HCT116 (cell line): ENCODE measurements at regions not wholly inside any gene's neighbourhood (a gene's known extent, or its start where the extent isn't known, plus 50 kb on each side); places are given as distances from the start of the nearest gene placed in this dataset.

ENCODE experiments used
- EZH2 ChIP-seq: fragments of 200-600 bp; sonication (generic); IDR thresholded peaks from 2 replicates; pipeline ENCODE4 v1.6.1; 2017; ENCODE audit warnings: antibody characterized with exemption, mixed run types
- EZH2phosphoT487 ChIP-seq: fragments of 200-600 bp; IDR thresholded peaks from 2 replicates; pipeline ENCODE4 v1.6.1; 2018; ENCODE audit warnings: antibody characterized with exemption, borderline replicate concordance
- FOSL1 ChIP-seq: IDR thresholded peaks from 2 replicates; pipeline ENCODE4 v1.6.1; 2012; ENCODE audit warnings: low read depth
- JUND ChIP-seq: IDR thresholded peaks from 2 replicates; pipeline ENCODE4 v1.6.1; 2012
- POLR2A ChIP-seq: IDR thresholded peaks from 2 replicates; pipeline ENCODE4 v1.7.0; 2011; ENCODE audit warnings: borderline replicate concordance; ENCODE audit not compliant: insufficient read depth, insufficient read length; ENCODE audit errors: extremely low read depth
- POLR2AphosphoS5 ChIP-seq: IDR thresholded peaks from 2 replicates; pipeline ENCODE4 v1.6.1; 2011; ENCODE audit warnings: mild to moderate bottlenecking, low read depth, low read length, moderate library complexity
- RAD21 ChIP-seq: IDR thresholded peaks from 2 replicates; pipeline ENCODE4 v1.6.1; 2012; ENCODE audit warnings: low read depth, mild to moderate bottlenecking
- TCF7L2 ChIP-seq: IDR thresholded peaks from 2 replicates; pipeline ENCODE4 v1.7.0; 2011; ENCODE audit warnings: borderline replicate concordance, inconsistent platforms; ENCODE audit not compliant: insufficient read depth, insufficient read length; ENCODE audit errors: extremely low read depth
- YY1 ChIP-seq: IDR thresholded peaks from 2 replicates; pipeline ENCODE4 v1.6.1; 2011; ENCODE audit warnings: low read length, low read depth, moderate library complexity, mild to moderate bottlenecking; ENCODE audit not compliant: insufficient replicate concordance; ENCODE audit errors: extremely low read depth
- ZFX ChIP-seq: fragments of 450-650 bp; IDR thresholded peaks from 2 replicates; pipeline ENCODE4 v1.6.1; 2017
- ZNF274 ChIP-seq: fragments of 200-500 bp; sonication (Bioruptor generic); IDR thresholded peaks from 2 replicates; pipeline ENCODE4 v1.6.1; 2014; ENCODE audit warnings: mild to moderate bottlenecking, low read depth, low read length, inconsistent platforms
- TF ChIP-seq, protein P1 (sequence below), 3 experiments: fragments of 200-600 bp in 1 of 3; sonication (generic) in 1 of 3; IDR thresholded peaks in 2 of 3; conservative IDR thresholded peaks in 1 of 3; 2 replicates each; pipeline ENCODE4 v1.5.1; 2012 to 2017; ENCODE audit warnings: low read depth in 2 of 3, low read length in 2 of 3, antibody characterized with exemption in 1 of 3, borderline replicate concordance in 1 of 3, control low read depth in 1 of 3, mild to moderate bottlenecking in 1 of 3, mixed read lengths in 1 of 3, mixed run types in 1 of 3, moderate library complexity in 1 of 3; ENCODE audit not compliant: insufficient read depth in 1 of 3
- TF ChIP-seq, protein P2 (sequence below): IDR thresholded peaks from 2 replicates; pipeline ENCODE4 v1.6.1; 2012; ENCODE audit warnings: low read depth
- TF ChIP-seq, protein P3 (sequence below): IDR thresholded peaks from 2 replicates; pipeline ENCODE4 v1.6.1; 2012

DNA sequence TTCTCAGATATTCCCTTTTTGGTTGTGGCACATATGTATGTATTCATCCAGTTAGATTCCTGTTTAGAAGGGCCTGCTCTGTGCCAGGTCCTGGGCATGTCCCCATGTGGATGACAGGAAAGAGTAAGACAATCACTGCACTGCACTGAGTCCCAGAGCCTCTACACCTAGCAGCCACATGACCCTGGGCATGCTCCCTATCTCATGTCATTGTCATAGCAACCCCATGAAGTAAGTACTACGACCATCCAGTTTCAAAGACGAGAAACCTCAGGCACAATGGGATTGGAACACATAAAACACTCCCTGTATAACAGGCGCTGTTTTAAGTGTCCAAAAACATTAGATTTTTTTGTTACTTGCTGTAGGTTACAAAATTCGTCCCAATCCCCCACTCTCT, 594.4 kb downstream of the UQCRFS1 start:
- TF ChIP-seq YY1 (no peak), POLR2A (no peak), JUND (no peak), ZNF274 (no peak), EZH2phosphoT487 (no peak), EZH2 (no peak), ZFX (no peak), TCF7L2 (no peak), RAD21 (no peak), POLR2AphosphoS5 (no peak), FOSL1 (no peak)
- TF ChIP-seq, protein P1, sequence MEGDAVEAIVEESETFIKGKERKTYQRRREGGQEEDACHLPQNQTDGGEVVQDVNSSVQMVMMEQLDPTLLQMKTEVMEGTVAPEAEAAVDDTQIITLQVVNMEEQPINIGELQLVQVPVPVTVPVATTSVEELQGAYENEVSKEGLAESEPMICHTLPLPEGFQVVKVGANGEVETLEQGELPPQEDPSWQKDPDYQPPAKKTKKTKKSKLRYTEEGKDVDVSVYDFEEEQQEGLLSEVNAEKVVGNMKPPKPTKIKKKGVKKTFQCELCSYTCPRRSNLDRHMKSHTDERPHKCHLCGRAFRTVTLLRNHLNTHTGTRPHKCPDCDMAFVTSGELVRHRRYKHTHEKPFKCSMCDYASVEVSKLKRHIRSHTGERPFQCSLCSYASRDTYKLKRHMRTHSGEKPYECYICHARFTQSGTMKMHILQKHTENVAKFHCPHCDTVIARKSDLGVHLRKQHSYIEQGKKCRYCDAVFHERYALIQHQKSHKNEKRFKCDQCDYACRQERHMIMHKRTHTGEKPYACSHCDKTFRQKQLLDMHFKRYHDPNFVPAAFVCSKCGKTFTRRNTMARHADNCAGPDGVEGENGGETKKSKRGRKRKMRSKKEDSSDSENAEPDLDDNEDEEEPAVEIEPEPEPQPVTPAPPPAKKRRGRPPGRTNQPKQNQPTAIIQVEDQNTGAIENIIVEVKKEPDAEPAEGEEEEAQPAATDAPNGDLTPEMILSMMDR (IDR thresholded peaks at IDR 0.05 in 2 of 3, conservative IDR thresholded peaks at IDR 0.05 in 1 of 3; ENCODE audit: borderline replicate concordance in 1 of 3, insufficient read depth in 1 of 3, low read depth in 2 of 3, low read length in 2 of 3): no peak
- TF ChIP-seq, protein P2, sequence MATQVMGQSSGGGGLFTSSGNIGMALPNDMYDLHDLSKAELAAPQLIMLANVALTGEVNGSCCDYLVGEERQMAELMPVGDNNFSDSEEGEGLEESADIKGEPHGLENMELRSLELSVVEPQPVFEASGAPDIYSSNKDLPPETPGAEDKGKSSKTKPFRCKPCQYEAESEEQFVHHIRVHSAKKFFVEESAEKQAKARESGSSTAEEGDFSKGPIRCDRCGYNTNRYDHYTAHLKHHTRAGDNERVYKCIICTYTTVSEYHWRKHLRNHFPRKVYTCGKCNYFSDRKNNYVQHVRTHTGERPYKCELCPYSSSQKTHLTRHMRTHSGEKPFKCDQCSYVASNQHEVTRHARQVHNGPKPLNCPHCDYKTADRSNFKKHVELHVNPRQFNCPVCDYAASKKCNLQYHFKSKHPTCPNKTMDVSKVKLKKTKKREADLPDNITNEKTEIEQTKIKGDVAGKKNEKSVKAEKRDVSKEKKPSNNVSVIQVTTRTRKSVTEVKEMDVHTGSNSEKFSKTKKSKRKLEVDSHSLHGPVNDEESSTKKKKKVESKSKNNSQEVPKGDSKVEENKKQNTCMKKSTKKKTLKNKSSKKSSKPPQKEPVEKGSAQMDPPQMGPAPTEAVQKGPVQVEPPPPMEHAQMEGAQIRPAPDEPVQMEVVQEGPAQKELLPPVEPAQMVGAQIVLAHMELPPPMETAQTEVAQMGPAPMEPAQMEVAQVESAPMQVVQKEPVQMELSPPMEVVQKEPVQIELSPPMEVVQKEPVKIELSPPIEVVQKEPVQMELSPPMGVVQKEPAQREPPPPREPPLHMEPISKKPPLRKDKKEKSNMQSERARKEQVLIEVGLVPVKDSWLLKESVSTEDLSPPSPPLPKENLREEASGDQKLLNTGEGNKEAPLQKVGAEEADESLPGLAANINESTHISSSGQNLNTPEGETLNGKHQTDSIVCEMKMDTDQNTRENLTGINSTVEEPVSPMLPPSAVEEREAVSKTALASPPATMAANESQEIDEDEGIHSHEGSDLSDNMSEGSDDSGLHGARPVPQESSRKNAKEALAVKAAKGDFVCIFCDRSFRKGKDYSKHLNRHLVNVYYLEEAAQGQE: no peak
- TF ChIP-seq, protein P3, sequence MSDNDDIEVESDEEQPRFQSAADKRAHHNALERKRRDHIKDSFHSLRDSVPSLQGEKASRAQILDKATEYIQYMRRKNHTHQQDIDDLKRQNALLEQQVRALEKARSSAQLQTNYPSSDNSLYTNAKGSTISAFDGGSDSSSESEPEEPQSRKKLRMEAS: no peak
